OCI-LY3 (cell line): ENCODE measurements at regions not wholly inside any gene's neighbourhood (a gene's known extent, or its start where the extent isn't known, plus 50 kb on each side); places are given as distances from the start of the nearest gene placed in this dataset.

Experiments used
- H2AFZ ChIP-seq: fragments of 200-600, 300-600 bp; shearing (Covaris generic); 2 replicates; pipeline ENCODE4 v1.6.0; 2014; ENCODE audit warnings: antibody characterized with exemption, low read depth, low read length
- H3K27ac ChIP-seq: fragments of 200-600, 300-600 bp; sonication (generic); 2 replicates; pipeline ENCODE4 v1.5.1; 2014; ENCODE audit warnings: mild to moderate bottlenecking, low read length, moderate library complexity, mixed read lengths
- H3K27me3 ChIP-seq: fragments of 200-600, 300-600 bp; sonication (generic); 2 replicates; pipeline ENCODE4 v1.6.1; 2014; ENCODE audit warnings: low read depth, low read length, mixed read lengths
- H3K36me3 ChIP-seq: fragments of 200-600, 300-600 bp; sonication (generic); replicated peaks from 2 replicates; pipeline ENCODE3; 2014; ENCODE audit warnings: low read depth, low read length, mixed read lengths
- H3K4me1 ChIP-seq: fragments of 300-600, 200-600 bp; sonication (generic); 2 replicates; pipeline ENCODE4 v1.6.1; 2014; ENCODE audit warnings: low read length, mixed read lengths
- H3K4me2 ChIP-seq: fragments of 200-600, 300-600 bp; sonication (generic); 2 replicates; pipeline ENCODE4 v1.6.1; 2014; ENCODE audit warnings: low read length, mixed read lengths
- H3K4me3 ChIP-seq: fragments of 300-600, 200-600 bp; sonication (generic); 2 replicates; pipeline ENCODE4 v1.5.1; 2014; ENCODE audit warnings: antibody characterized with exemption, mild to moderate bottlenecking, low read length, moderate library complexity
- H3K79me2 ChIP-seq: fragments of 300-600, 200-600 bp; shearing (Covaris generic); 2 replicates; pipeline ENCODE4 v1.6.1; 2014; ENCODE audit warnings: mild to moderate bottlenecking, low read length, mixed read lengths
- H3K9ac ChIP-seq: fragments of 300-600, 200-600 bp; shearing (Covaris generic); 2 replicates; pipeline ENCODE4 v1.6.0; 2014; ENCODE audit warnings: mild to moderate bottlenecking, low read length, moderate library complexity
- H3K9me3 ChIP-seq: fragments of 200-600, 300-600 bp; shearing (Covaris generic); 2 replicates; pipeline ENCODE4 v1.6.1; 2014; ENCODE audit warnings: low read length, mixed read lengths; ENCODE audit not compliant: insufficient read depth
- H4K20me1 ChIP-seq: fragments of 200-600, 300-600 bp; sonication (generic); 2 replicates; pipeline ENCODE4 v1.6.1; 2016; ENCODE audit warnings: low read length, mixed read lengths; ENCODE audit not compliant: insufficient read depth
- CTCF ChIP-seq: fragments of 200-600, 300-600 bp; sonication (generic); IDR thresholded peaks from 2 replicates; pipeline ENCODE4 v1.5.1; 2014; ENCODE audit warnings: antibody characterized with exemption, low read length, low read depth
- EZH2phosphoT487 ChIP-seq: fragments of 200-600 bp; shearing (Covaris generic); IDR thresholded peaks from 2 replicates; pipeline ENCODE4 v1.6.1; 2018; ENCODE audit warnings: antibody characterized with exemption, mixed run types, low read depth

- Histone ChIP-seq H3K4me1 (no peaks in the 10 kb centered on the region), H3K9ac (no peak overlapping the region), H3K4me3 (no peak overlapping the region), H2AFZ (no peak overlapping the region), H3K27ac (no peak overlapping the region), H4K20me1 (no peaks in the 10 kb centered on the region), H3K79me2 (no peaks in the 10 kb centered on the region), H3K36me3 (no peaks in the 10 kb centered on the region), H3K4me2 (no peak overlapping the region), H3K9me3 (no peaks in the 10 kb centered on the region), H3K27me3 (no peaks in the 10 kb centered on the region)
- TF ChIP-seq CTCF (no peak), EZH2phosphoT487 (no peak)
Measured at GRCh38 chr13:47757466-47758080, 243.5 kb downstream of the SUCLA2 start.

- H3K4me3 ChIP-seq, result no peak overlapping the region
- TF ChIP-seq EZH2phosphoT487 (no peak), CTCF (no peak)
- H2AFZ ChIP-seq, result no peak overlapping the region
- H3K9ac ChIP-seq, result no peak overlapping the region
- H3K36me3 ChIP-seq, result no peaks in the 10 kb centered on the region
- H4K20me1 ChIP-seq, result no peaks in the 10 kb centered on the region
- no peak overlapping the region for H3K4me2 ChIP-seq
- H3K4me1 ChIP-seq, result no peaks in the 10 kb centered on the region
- no peaks in the 10 kb centered on the region for H3K9me3 ChIP-seq
- H3K27me3 ChIP-seq, result no peaks in the 10 kb centered on the region
- H3K27ac ChIP-seq, result no peak overlapping the region
- no peaks in the 10 kb centered on the region for H3K79me2 ChIP-seq
Measured at GRCh38 chr13:47747901-47748300, 253.2 kb downstream of the SUCLA2 start.

- Histone ChIP-seq H3K9me3 (no peaks in the 10 kb centered on the region), H3K27ac (no peak overlapping the region), H3K4me3 (no peak overlapping the region), H3K36me3 (no peaks in the 10 kb centered on the region), H3K4me2 (no peak overlapping the region), H3K4me1 (peaks cover 7% of the 10 kb centered on the region; the same call in 1 of the 2 replicates), H4K20me1 (no peaks in the 10 kb centered on the region), H2AFZ (no peak overlapping the region), H3K9ac (no peak overlapping the region), H3K79me2 (no peaks in the 10 kb centered on the region), H3K27me3 (no peaks in the 10 kb centered on the region)
- TF ChIP-seq EZH2phosphoT487 (no peak), CTCF (no peak)
Measured at GRCh38 chr13:47726394-47726793, 274.7 kb downstream of the SUCLA2 start.

GRCh38 chr13:47723898-47724297 lies 277.2 kb downstream of the SUCLA2 start:
- Histone ChIP-seq H3K4me1 (peaks cover 7% of the 10 kb centered on the region; the same call in 1 of the 2 replicates), H3K27me3 (no peaks in the 10 kb centered on the region), H4K20me1 (no peaks in the 10 kb centered on the region), H2AFZ (no peak overlapping the region), H3K4me2 (no peak overlapping the region), H3K4me3 (no peak overlapping the region), H3K9me3 (no peaks in the 10 kb centered on the region), H3K9ac (no peak overlapping the region), H3K27ac (no peak overlapping the region), H3K36me3 (no peaks in the 10 kb centered on the region), H3K79me2 (no peaks in the 10 kb centered on the region)
- no peak for TF ChIP-seq EZH2phosphoT487
- TF ChIP-seq CTCF, result no peak
